ENCODE measurements at regions not wholly inside any gene's neighbourhood (a gene's known extent, or its start where the extent isn't known, plus 50 kb on each side); places are given as distances from the start of the nearest gene placed in this dataset.

DNA sequence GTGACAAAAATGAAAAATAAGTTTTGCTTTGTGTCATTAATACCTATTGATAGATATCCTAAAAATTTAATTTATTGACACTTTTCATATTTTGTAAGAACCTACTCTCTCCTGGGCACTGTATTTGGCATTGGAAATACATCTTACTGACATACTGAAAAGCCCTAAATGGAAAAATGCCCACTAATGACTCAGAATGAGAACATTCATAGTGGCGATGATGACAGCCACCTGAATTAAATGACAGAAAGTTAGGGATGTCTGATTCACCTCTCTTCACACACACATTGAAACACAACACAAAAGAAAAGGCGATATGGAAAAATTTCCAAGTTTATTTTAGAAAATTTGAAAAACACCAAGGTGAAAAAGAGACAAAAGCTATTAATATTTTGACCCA lies 992.3 kb downstream of the STPG2 start:
- no peak for DNase-seq (ENCODE audit: insufficient read length, low spot score)
- FAIRE-seq: peak; percentile 73
- TF ChIP-seq, protein P1, sequence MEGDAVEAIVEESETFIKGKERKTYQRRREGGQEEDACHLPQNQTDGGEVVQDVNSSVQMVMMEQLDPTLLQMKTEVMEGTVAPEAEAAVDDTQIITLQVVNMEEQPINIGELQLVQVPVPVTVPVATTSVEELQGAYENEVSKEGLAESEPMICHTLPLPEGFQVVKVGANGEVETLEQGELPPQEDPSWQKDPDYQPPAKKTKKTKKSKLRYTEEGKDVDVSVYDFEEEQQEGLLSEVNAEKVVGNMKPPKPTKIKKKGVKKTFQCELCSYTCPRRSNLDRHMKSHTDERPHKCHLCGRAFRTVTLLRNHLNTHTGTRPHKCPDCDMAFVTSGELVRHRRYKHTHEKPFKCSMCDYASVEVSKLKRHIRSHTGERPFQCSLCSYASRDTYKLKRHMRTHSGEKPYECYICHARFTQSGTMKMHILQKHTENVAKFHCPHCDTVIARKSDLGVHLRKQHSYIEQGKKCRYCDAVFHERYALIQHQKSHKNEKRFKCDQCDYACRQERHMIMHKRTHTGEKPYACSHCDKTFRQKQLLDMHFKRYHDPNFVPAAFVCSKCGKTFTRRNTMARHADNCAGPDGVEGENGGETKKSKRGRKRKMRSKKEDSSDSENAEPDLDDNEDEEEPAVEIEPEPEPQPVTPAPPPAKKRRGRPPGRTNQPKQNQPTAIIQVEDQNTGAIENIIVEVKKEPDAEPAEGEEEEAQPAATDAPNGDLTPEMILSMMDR (IDR thresholded peaks at IDR 0.05; ENCODE audit: insufficient read depth, missing control alignments): no peak

DNA sequence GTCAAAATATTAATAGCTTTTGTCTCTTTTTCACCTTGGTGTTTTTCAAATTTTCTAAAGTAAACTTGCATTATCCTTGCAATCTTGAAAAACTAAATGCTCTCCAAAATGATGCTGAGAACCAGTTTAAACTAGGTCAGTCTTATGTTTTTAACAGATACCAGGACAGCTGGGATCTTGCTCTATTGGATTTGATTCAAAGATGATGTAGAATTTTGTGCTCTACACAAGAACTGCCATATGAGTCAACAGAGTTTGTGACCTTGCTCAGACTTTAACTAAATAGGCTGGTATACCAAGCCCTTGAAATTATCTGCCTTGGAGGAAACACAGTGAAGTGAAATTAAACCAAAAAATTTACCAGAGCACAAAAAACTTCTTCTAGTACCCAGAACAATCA lies 991.1 kb downstream of the STPG2 start:
- peak; percentile 6 for FAIRE-seq
- TF ChIP-seq, protein P1 (IDR thresholded peaks at IDR 0.05; ENCODE audit: insufficient read depth, missing control alignments): no peak
- no peak for DNase-seq (ENCODE audit: insufficient read length, low spot score)

DNA sequence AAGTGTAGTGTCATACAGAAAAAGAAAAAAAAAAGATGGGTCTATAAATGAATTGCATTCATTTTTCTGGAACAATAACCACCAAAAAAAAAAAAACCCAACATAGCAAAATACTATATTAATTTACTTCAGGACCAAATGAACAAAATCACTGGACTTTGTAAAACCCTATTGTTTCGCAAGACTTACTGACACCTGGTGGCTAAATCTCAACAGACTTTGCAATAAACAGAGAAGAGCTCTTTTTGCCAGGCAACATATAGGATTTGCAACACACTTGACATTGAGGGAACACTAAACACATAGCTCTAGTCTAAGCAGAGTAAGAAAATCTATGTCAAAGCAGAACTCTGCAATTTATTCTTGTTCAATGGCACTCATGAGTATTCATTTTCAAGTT lies 990.2 kb downstream of the STPG2 start:
- TF ChIP-seq, protein P1 (IDR thresholded peaks at IDR 0.05; ENCODE audit: insufficient read depth, missing control alignments): peak; percentile 55
- peak; percentile 32 for FAIRE-seq
- no peak for DNase-seq (ENCODE audit: insufficient read length, low spot score)

DNA sequence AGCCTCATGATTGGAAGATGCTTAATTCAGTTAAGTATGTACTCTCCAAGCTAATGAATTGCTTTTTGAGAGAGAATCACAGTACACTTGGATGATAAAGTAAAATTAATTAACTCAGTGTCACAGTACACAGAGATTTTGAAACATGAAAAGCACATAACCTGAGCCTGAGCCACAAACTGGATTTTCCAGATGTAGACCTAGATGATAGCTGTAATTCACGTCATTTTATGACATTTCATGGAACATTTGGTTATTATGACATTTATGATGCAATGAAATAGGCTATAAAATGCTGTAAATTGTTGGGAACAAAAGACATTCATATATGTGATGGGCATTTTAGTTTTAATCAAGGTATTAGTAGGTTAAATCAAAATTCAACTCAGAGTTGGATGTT lies 983.7 kb downstream of the STPG2 start:
- no peak for DNase-seq (ENCODE audit: insufficient read length, low spot score)
- no peak for FAIRE-seq

DNA sequence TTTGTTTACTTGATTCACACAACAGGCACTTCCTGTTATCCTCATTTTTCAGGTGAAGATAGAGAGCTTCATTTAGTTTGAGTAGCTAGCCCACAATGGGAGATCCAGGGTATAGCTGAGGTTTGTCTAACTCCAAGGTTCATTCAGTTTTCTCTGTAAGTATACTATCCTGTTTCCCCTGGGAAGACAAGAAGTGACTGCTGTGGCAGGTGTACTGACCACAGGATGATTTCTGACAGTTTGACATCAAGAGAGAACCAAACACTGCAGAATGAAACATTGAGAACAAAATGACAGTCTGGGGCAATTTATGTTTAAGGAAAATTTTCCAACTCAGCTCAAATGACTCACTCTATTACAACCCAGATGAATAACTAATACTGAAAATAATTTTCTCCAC lies 958.0 kb downstream of the STPG2 start:
- TF ChIP-seq, protein P1 (IDR thresholded peaks at IDR 0.05; ENCODE audit: insufficient read depth, missing control alignments): no peak
- no peak for DNase-seq (ENCODE audit: insufficient read length, low spot score)

More for the DNA sequence above, 983.7 kb downstream of the STPG2 start:
- TF ChIP-seq, protein P1 (IDR thresholded peaks at IDR 0.05; ENCODE audit: insufficient read depth, missing control alignments): no peak

DNA sequence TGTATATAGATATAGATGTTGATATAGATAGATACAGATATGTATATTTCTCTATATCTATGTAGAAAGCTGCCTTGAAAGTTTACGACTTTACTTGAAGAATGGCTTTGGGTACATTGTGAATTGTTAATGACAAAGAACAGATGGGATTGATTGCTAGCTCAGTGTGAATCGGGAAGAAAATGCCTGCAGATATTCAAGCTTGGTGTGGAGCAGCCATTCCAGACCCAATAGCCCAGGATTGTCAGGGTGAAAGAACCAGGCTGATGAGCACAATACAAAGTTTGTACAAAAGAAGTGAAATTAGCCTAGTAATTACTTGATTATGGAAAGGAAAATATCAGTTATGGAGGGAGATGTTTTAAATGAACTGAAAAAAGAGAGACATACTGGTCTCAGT lies 946.2 kb downstream of the STPG2 start:
- DNase-seq (ENCODE audit: insufficient read length, low spot score): no peak
- FAIRE-seq: no peak
- TF ChIP-seq, protein P1 (IDR thresholded peaks at IDR 0.05; ENCODE audit: insufficient read depth, missing control alignments): no peak

More for the DNA sequence above, 958.0 kb downstream of the STPG2 start:
- FAIRE-seq: no peak

DNA sequence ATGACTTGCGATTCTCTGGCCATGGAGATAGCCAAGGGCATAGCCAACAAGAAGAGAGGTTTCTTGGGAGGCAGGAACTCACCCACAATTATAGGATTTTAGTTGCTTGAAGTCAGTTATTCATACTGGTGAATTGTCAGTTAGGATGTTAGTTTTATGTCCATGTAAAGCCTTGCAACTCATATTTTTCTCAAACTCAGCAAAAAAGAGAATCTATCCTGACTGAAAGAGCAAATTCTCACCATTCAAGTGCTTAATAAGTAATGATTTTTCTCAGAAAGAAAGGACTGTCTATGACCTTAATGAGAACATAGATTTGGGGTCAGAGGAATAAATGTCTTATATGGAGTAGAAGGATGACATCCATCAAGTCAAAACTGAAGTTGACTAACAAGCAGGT lies 934.5 kb downstream of the STPG2 start:
- DNase-seq (ENCODE audit: insufficient read length, low spot score): no peak
- FAIRE-seq: no peak
- TF ChIP-seq, protein P1 (IDR thresholded peaks at IDR 0.05; ENCODE audit: insufficient read depth, missing control alignments): no peak
